ENCODE measurements at regions not wholly inside any gene's neighbourhood (a gene's known extent, or its start where the extent isn't known, plus 50 kb on each side); places are given as distances from the start of the nearest gene placed in this dataset.

GRCh38 chr5:103465891-103466290 is 96.7 kb downstream of the NUDT12 start:
- TF ChIP-seq, protein P1, sequence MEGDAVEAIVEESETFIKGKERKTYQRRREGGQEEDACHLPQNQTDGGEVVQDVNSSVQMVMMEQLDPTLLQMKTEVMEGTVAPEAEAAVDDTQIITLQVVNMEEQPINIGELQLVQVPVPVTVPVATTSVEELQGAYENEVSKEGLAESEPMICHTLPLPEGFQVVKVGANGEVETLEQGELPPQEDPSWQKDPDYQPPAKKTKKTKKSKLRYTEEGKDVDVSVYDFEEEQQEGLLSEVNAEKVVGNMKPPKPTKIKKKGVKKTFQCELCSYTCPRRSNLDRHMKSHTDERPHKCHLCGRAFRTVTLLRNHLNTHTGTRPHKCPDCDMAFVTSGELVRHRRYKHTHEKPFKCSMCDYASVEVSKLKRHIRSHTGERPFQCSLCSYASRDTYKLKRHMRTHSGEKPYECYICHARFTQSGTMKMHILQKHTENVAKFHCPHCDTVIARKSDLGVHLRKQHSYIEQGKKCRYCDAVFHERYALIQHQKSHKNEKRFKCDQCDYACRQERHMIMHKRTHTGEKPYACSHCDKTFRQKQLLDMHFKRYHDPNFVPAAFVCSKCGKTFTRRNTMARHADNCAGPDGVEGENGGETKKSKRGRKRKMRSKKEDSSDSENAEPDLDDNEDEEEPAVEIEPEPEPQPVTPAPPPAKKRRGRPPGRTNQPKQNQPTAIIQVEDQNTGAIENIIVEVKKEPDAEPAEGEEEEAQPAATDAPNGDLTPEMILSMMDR (IDR thresholded peaks at IDR 0.05), result no peak
- no peak for TF ChIP-seq EZH2 (IDR thresholded peaks at IDR 0.05; ENCODE audit: borderline replicate concordance, insufficient read depth, low read depth, low read length, poor library complexity, severe bottlenecking)
